Islet precursor cell (in vitro differentiated cells): ENCODE measurements at regions not wholly inside any gene's neighbourhood (a gene's known extent, or its start where the extent isn't known, plus 50 kb on each side); places are given as distances from the start of the nearest gene placed in this dataset.
"Not testable (repeated sequence)": the region's sequence is repeated elsewhere in the genome, so short reads cannot be mapped to it uniquely, and the experiment has no call there.

ENCODE experiments used
- DNase-seq: peaks from one replicate; pipeline ENCODE4 v3.0.0-alpha.2; 2018

DNA sequence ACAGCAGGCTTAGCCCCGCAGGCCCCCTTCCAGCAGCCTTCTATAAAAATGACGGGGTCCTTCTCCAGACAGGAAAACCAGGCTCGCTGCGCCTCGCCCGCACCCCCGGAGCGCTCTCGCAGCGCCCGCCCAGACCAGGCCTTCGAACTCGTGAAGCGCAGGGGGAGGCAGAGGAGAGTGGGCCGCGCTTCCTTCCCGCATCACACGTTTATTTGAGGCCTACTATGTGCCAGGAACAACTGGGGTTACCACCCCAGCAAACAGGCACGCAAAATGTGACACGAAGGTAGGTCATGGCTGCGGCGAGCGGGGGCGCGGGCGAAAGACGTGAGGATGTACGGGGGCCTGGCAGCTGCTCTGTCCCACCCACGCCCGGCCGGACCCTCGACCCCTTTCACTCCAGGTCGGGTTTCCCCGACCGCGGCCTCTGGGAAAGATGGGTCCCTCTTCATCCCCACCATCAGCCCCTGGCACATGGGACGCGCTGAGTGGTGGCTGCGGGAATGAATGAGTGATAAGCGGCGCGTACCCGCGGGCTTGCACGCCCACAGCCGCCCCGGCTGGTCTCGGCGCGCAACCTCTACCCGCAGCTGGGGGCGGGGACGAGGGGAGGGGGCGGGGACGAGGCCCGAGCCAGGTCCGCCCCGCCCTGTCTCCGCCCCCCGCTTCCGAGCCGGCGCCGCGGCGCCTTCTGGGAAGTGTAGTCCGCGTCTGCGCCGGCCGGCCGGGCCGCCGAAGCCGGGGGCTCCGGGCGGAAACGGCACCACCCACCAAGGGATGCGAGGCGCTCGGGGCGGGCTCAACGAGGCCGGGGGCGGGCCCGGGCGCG, 59.1 kb downstream of the ZNF467 start:
- DNase-seq, result peak; percentile 96

DNA sequence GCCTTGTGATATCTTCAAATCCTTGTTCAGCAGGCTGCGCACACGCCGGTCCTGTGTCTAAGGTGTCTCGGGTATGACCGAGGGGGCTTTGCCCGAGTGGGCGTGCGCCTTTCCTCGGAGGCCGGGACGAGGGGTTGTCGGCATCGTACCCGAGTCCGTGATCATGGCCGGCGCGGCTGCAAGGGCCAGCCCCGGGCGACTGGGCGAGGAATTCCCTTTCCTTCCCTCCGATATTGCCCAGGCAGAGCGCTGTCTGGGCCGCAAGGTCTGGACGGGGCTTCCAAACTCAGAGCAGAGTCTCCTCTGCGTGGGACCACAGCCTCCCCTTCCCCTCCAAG, 59.7 kb downstream of the ZNF467 start:
- no peak for DNase-seq

GRCh38 chr7:149713061-149713730, 60.2 kb downstream of the ZNF467 start:
- no peak for DNase-seq

DNA sequence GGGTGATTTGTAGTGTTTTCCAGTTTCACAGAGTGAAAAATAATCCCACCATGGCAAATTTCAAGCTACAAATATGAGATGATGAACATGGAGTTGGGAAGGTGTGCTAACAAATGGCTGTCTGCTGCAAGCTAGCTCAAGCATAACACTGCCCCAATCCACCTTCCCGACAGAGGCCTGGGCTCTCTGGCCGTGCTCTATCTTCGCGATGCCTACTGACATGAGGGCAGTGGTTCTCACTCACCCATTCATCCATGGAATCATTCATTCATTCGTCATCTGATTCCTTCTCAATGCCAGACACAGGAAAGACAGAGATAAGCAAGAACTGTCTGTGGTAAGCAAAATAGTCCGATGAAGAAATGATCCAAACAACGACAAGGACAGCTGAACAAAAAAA, 65.4 kb downstream of the ZNF467 start:
- DNase-seq, result no peak

DNA sequence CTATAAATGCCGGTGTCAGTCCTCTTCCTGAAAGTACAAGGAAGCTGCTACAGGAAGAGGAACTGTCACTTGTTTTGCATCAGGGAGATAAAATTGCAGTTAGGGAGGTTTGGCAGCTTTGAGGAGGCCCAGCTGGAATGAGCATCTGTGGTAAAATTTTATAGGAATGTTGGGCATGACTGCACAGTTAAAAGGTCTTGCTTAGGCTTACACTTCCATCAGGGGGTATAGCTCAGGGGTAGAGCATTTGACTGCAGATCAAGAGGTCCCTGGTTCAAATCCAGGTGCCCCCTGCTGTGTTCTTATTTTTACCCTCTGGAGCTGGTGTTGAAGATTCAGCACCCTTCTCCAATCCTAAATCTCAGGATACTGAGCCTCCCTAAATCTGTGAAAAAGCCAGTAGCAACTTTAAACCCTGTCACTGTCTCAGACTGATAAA, 65.9 kb downstream of the ZNF467 start:
- DNase-seq, result peak; percentile 54

- DNase-seq, result peak; percentile 12
Observed at GRCh38 chr7:149706398-149706797, 67.0 kb downstream of the ZNF467 start.

GRCh38 chr7:149704507-149704906, 68.9 kb downstream of the ZNF467 start:
- DNase-seq, result peak; percentile 51

DNA sequence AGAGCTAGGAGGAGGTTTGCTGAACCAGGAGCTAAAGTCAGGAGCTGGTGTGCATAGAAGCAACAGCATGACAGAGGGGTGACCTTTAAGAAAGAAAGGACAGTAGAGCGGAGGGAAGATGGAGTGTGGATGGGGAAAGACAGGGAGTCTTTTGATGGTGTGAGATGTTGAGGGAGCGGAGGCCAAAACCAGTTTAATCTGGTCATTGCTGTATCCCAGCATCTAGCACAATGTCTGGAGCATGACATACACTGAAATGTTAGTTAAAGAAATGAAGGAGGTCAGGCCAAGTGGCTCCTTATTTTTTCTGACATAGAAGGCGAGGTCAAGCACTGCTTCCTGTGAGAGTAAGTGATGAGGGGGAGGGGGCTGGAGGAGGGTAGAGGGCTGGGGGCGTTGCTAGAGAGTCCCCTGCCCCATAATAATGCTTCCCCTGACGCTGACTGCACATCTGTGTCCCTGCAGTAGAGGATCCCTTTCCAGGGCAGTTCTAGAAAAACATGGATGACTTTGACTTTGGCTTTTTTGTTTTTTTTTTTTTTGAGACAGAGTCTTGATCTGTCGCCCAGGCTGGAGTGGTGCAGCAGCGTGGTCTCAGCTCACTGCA, 70.2 kb downstream of the ZNF467 start:
- DNase-seq, result no peak

GRCh38 chr7:149701495-149702240, 71.7 kb downstream of the ZNF467 start:
- no peak for DNase-seq

DNA sequence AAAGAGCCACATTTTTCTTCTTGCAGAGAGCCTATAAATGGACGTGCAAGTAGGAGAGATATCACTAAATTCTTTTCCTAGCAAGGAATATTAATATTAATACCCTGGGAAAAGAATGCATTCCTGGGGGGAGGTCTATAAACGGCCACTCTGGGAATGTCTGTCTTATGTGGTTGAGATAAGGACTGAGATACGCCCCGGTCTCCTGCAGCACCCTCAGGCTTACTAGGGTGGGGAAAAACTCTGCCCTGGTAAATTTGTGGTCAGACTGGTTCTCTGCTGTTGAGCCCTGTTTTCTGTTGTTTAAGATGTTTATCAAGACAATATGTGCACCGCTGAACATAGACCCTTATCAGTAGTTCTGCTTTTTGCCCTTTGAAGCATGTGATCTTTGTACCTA, 75.6 kb downstream of the ZNF467 start:
- DNase-seq, result not testable (repeated sequence)

DNA sequence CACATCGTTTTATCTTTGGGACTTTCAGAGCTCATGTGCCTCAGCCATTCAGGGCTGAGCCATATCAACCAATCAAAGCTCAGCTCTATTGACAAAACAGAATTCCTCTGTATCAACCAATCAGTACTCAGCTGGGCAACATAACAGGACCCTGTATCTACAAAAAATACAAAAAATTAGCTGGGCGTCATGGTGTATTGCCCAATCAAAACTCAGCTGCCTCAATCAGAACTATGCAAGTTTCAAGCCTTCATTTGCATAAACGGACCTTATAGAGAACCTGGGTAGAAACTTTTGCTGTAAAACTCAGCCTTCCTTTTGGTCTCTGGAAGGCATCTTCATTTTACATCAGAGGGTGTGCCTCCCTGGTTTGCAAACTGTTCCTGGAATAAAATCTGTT, 77.1 kb downstream of the ZNF467 start:
- no peak for DNase-seq

DNA sequence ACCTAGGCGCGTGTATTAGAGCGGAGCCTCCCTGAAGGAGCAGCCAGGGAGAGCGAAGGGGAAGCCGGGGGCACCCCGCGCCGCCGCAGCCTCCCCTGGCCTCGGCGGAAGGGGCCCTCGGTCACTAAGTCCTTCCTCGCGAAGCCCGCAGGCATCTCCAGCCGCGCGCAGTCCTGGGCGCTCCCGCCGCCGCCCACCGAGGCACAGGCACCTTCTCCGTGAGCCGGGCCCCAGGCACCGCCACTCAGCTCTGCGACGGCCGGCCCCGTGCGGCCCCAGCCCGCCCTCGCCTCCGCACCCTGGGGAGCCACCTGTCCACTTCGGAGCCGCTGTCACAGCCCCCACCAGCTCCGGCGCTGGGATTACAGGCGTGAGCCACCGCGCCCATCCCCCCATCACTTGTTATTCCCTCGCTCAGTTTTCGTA, 80.8 kb downstream of the ZNF467 start:
- DNase-seq, result peak; percentile 61

DNA sequence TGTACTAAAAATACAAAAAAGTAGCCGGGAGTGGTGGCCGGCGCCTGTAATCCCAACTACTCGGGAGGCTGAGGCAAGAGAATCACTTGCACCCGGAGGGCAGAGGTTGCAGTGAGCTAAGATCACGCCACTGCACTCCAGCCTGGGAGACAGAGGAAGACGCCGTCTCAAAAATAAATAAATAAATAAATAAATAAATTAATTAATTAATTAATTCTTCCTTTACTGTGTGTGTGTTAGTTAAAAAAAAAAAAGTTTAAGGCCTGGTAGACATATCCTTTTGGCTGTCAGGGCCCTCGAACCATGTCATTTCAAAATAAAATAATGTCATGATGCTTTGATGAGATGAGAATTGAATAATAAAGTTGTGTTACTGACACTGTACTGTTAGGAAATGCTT, 81.3 kb downstream of the ZNF467 start:
- DNase-seq, result no peak

DNA sequence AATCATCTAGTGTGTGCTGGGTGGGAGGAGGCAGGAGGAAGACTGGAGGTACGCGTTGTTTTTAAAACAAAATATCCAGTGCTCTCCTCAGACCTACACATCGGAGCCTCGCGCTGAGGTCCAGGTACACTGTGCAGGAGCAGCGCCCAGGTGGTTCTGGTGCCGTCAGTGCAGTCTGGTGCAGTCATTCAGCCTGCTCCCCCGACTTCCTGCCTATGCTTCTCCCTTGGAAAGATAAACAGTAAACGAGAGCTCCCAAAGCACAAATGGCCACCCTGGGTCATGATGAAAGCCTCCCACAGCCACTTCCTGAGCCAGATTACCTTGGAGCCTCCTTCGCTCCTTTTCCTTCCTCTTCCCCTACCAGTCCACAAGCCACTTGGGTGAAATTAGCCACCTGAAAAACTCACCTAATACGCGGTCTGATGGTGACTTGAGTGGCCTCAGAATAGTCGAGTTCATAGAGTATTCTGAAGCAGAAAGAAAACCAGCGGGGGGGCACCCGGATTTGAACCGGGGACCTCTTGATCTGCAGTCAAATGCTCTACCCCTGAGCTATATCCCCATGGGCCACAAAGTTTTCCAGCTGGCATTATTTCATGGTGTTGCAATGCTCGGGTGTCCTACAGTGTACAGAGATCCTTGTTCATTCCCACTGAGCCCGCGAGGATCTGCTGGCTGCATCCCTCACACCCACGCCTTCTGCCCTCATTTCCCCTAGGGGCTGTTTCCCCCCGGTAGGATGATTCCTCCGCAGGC, 82.5 kb downstream of the ZNF467 start:
- DNase-seq, result peak; percentile 93

DNA sequence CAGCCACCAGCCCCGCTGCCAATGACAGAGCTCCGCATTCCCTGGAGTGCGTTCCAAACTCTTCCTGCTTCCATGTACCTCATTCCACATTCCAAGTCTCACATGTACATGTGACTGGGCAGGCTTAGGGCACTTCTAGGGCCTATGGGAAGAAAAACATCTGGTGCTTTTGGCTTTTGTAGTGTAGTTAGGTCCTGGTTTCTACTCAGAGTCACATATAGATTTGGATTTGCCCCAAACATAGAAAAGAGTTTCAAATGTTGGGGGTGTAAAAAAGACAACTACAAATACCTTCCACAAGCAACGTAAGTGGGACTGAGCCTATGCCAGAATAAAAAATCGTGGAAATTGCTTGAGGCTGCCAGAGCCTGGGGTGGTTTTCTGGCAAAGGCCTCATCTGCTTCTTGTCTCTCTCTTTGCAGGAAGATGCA, 84.1 kb downstream of the ZNF467 start:
- no peak for DNase-seq

- no peak for DNase-seq
Observed at GRCh38 chr7:149688836-149689235, 84.6 kb downstream of the ZNF467 start.

- DNase-seq, result not testable (repeated sequence)
Observed at GRCh38 chr7:149687820-149688219, 85.6 kb downstream of the ZNF467 start.

DNA sequence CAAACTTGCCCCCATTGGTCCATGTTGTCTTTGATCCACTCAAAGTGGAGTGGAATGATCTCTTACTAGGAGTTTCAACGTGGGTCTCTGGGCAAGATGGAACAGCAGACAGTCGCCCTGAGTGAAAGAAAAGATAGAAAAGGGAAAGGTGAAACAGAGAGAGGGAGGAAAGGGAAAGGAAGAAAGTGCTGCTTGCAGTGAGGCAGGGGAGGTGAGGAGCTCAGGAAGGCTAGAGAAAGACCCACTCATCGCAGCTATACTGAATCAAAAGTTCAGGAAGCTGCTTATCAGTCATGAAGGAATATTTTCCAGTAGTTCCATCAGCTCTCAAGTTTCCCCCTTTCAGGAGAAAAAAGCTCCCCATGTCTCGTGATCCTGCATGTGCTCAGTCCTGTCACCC, 86.9 kb downstream of the ZNF467 start:
- DNase-seq, result no peak

DNA sequence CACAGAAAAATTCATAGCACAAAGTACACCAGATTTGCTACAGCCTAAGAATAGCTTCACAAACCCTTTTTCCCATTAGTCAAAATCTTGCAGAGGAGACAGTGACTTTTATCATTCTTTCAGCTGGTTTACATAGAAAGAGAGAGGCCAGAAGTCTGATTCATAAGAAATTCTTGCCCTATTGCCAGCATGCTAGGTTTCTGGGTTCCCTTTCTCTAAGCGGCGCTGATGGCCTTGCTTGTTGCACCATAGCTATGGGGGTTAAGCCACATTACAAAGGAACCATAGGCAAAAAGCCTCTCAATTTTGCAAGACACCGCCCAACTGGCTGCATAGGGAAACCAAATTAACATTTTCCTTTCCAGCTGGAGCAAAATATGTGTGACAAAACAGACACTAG, 87.4 kb downstream of the ZNF467 start:
- no peak for DNase-seq

- no peak for DNase-seq
Observed at GRCh38 chr7:149685455-149685854, 87.9 kb downstream of the ZNF467 start.

DNA sequence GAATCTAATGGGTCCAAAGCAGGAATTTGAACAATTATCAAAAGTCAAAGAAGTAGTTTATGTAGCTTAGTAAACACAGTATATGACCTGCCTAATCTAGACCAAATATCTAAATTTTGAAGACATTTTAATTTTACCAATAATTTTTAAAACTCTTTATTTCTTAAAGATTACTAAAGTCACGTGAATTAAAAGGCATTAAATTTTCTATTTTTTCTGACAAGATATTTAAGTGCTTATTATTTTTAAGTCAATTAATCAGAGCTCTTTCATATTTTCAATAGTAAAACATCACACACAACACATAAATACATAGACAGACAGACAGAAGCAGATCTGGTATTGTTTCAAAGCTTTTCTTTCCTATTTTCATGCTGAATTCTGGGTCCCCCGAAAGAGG, 89.5 kb downstream of the ZNF467 start:
- no peak for DNase-seq

GRCh38 chr7:149683181-149683580, 90.2 kb downstream of the ZNF467 start:
- DNase-seq, result no peak

- no peak for DNase-seq
Observed at GRCh38 chr7:149682038-149682437, 91.3 kb downstream of the ZNF467 start.
